HG03469 (cell line): ENCODE measurements at regions not wholly inside any gene's neighbourhood (a gene's known extent, or its start where the extent isn't known, plus 50 kb on each side); places are given as distances from the start of the nearest gene placed in this dataset.

Experiments
- ATAC-seq: cut with Tn5 transposase; IDR thresholded peaks from one replicate; pipeline ENCODE4 v1.9.1; 2021; ENCODE audit warnings: mild to moderate bottlenecking, moderate library complexity, moderate number of reproducible peaks; ENCODE audit not compliant: unreplicated experiment

GRCh38 chr6:134719911-134720310 is 230.0 kb downstream of the ALDH8A1 start:
- ATAC-seq, result no peak

DNA sequence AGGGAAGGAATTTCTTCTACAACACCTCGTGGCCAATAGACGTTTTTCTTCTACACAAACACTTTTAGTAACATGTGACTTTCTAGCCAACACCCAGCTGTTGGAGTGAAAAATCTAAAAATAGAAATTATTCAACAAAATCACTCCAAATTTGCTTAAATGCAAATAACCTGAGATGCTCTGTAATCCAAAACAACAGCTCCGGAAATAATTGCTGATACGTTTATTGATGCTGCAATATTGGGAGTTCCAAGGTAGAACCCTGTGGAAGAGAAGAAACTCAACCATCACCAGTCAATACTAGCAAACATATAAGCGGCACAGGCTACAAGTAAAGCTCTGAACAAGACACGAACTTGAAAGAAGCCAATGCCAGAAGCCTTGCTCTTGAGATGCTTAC is 230.6 kb downstream of the ALDH8A1 start:
- ATAC-seq, result no peak

- ATAC-seq, result no peak
Observed at GRCh38 chr6:134714679-134715078, 235.2 kb downstream of the ALDH8A1 start.

GRCh38 chr6:134714113-134714512 is 235.8 kb downstream of the ALDH8A1 start:
- no peak for ATAC-seq

DNA sequence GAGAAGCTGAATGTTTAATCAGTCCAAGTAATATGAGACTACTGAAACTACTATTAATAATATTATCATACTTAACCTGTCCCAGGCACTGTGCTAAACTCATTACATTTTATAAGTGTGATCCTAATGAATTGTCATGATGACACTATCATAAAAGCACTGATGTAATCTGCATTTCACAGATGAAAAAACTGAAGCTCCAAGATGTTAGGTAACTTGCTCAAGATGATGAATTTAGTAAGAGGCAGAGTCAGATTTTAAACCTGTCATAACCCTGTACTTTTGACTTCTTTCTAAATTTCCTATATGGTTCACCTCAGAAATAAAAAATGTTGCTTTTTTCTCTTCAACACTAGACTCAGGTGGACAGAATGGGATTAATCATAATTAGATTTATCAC is 237.6 kb downstream of the ALDH8A1 start:
- no peak for ATAC-seq

- no peak for ATAC-seq
Observed at GRCh38 chr6:134708079-134708478, 241.8 kb downstream of the ALDH8A1 start.

DNA sequence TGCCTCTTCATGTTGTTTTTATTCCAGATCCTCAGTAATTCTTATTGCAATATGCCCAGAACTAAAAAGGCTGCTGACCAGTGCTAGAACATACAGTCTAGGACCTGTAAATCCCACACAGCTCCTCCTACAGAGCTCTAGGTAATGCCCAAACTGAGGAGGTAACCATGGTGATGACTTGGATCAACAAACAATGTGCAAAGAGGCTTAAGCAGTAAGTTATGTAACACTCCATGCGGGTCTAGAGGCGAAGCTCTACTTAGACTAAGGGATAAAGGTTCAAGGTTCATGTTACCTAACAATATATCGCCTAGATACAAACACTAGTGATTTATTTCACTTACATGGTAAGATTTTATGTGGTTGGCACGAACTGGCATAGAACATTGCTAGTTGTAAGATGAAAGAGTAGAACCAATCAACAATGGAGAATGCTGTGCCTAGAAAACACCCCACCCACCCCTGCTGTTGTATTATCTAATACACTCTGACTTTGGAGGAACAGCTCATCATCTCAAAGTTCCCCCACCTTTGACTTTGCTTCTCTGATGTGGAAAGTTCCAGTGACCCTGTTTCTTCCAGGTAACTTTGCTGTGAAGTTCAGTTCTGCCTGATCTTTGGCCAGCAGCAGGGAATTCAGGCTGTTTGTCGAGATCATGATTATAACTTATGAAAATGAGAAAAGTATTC is 242.4 kb downstream of the ALDH8A1 start:
- no peak for ATAC-seq

GRCh38 chr6:134706806-134707205 is 243.1 kb downstream of the ALDH8A1 start:
- ATAC-seq, result no peak

DNA sequence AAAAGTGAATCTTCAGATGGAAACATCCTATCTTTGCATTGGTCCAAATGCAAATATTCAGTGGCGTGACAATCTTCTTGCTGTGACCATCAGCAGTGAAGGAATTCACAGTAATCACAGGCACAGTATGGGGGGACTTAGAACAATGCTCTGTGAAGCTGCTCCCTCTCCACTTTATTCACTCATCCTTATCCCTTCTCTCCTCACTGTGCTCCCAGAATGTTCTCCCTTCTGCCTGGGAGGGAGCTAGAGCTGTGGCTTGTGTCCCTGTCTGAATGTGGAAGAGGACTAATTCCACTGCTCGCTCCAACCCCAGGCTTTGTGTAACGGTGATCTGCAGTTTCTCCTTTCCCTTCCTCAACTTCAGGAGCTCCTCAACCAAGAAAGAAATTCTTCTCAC is 243.7 kb downstream of the ALDH8A1 start:
- ATAC-seq, result no peak

DNA sequence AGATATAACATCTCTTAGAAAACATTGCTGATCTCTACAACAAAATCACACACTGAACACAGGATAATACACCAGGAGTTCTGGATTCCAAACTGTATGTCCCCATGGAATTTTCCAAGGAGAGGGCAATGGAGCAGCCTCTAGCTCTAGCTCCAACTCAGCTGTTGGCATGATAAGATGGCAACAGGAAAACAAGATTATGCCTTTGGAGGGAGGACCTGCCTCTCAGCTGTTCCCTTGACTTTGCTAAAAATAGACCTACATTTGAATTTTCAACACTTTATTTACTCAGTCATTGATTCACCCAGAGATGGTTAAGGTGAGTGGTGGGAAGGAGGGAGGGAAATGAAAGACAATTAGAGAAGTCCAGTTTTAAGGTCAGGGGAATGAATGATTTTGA is 246.7 kb downstream of the ALDH8A1 start:
- no peak for ATAC-seq

DNA sequence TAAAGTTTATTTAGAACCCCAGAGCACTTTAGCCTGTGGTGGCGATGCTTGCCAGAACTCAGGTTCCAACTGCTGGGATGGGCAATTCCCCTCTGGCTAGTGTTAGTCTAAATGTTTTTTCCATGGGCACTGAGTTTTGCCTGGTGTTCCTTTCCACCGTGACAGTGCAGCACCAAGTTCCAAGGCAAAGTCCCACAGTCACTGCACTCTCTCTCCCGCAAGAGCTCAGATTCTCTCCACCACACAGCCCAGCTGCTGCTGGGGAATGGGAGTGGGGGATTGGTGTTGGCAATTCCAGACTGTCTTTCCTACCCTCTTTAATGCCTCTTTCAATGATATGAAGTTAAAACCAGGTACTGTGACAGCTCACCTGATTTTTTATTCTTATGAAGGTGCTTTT is 247.6 kb downstream of the ALDH8A1 start:
- ATAC-seq, result no peak

GRCh38 chr6:134701301-134701700 is 248.6 kb downstream of the ALDH8A1 start:
- no peak for ATAC-seq

- no peak for ATAC-seq
Observed at GRCh38 chr6:134698228-134698627, 251.7 kb downstream of the ALDH8A1 start.

DNA sequence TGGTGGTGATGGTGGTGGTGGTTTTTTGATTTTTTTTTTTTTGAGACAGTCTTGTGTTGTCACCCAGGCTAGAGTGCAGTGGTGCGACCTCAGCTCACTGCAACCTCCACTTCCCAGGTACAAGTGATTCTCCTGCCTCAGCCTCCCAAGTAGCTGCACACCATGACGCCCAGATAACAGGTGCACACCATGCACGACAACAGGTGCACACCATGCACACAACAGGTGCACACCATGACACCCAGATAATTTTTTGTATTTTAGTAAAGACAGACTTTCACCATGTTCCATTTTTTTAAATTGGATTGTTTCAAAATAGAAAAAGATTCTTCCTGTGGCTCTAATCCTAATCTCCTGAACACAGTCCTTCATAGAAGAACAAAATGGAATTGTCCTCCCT is 257.9 kb downstream of the ALDH8A1 start:
- ATAC-seq, result no peak

DNA sequence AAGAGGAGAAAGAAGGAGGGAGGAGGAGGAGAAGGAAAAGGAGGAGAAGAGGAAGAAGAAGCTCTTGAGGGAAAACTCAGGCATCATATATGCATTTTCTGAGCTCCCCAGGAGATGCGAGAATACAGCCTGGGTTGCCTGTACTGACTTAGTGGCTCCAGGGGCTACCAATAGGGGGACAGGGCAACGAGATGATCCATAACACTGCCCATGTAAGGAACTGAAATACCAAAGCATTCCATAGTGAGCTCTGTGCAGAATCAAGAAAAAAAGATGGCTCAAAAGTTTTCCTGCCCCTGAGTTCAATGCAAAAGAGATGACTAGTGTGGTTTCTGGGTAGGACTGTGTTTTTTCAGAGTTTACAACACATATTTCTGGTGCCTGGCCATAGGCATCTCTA is 258.7 kb downstream of the ALDH8A1 start:
- no peak for ATAC-seq

DNA sequence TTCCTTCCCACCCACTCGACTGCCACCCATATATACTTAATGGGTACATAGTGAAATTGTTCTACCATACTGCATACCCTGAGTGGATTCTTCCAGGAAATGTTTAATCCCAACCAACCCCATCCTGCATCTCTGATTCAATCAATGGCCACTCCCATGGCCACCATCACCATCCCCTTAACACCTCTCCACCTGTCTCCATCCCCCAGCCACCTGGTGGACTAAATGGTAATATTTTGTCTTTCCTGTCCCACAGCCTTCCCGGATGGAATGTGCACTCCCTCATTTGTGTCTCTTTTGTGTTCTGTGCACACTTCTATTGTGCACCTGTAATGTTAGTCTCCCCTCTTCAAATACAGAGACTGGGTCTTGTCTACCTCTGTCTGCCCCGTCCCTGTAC is 259.9 kb downstream of the ALDH8A1 start:
- ATAC-seq, result no peak

DNA sequence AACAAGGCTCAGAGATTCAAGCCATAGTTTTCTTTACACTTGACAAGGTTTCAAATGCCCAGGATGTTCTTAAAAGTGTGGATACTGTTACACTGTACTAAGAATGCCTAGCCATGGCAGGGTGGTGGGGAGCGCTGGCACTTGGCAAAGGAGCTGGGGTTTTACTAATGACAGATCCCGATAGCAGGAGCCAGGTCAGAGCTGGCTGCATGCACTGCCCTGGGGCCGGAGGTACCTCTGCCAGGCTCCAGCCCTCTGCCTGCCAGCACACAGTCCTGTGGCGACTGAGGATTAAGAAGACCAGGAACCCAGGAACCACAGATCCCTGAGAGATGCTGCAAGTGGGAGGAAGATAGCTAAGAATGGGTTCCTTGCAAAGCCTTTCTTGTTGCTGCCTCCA is 260.3 kb downstream of the ALDH8A1 start:
- ATAC-seq, result no peak

GRCh38 chr6:134689177-134689576 is 260.7 kb downstream of the ALDH8A1 start:
- ATAC-seq, result no peak

DNA sequence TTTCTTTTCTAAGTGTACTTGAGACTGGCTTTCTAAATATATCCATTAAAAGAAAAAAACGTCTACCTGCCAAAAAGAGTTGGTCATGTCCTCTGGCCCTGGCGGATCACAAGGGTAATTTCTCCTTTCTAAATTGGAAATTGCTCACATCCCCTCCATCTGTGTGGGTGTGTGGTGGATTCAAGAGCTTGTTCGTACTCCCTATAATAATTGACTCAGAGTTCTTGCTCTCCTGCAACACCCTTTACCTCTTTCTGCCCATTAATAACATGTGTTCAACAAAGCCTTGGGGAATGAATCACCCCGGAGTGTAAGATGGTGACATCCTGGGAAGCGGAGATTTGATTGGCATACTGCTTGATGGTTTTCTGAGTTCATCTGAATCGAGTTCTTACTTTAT is 263.8 kb downstream of the ALDH8A1 start:
- no peak for ATAC-seq

GRCh38 chr6:134684423-134684795 is 265.5 kb downstream of the ALDH8A1 start:
- ATAC-seq, result no peak

GRCh38 chr6:134683783-134684422 is 266.0 kb downstream of the ALDH8A1 start:
- no peak for ATAC-seq

DNA sequence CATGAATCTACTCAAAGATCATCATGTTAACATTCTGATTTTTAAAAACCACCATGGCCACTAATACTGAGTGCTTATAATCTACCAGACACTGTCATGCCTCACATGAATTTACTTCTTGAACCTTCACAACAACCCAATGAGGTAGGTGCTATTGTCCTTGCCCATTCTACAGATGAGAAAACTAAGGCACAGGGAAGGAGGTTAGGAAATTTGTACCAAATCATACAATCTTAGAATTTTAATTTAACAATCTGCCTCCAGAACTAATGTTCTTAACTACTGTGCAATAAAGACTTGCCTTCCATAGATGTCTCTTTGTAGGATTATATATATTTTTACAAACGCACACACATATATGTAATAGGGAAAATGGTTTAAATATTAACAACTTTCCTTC is 269.5 kb downstream of the ALDH8A1 start:
- no peak for ATAC-seq

DNA sequence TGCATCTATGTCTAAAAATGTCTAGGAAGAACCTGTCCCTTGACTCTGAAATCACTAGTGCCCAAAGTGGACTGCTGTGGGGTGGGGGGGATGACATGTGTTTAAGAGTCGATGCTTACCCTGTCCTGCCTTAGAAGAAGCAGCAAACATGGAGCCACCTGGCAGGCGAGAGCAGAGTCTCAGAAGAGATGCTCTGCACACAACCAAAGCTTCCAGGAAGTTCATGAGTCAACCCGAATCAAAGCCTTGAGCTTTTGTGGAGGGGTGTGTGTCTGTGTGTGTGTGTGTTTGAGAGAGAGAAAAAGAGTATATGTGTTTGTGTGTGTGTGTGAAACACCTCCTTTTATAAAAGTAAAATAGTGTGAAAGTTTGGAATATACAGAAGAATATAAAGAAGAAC is 269.9 kb downstream of the ALDH8A1 start:
- no peak for ATAC-seq
